H1 (cell line): ENCODE measurements at regions not wholly inside any gene's neighbourhood (a gene's known extent, or its start where the extent isn't known, plus 50 kb on each side); places are given as distances from the start of the nearest gene placed in this dataset.
"Not testable (repeated sequence)": the region's sequence is repeated elsewhere in the genome, so short reads cannot be mapped to it uniquely, and the experiment has no call there.

Experiments
- CTCF ChIA-PET: fragments of 300-600 bp; sonication (Branson Sonifier 250); formaldehyde crosslinking; loops from one replicate; lab custom pipeline; 2021; ENCODE audit not compliant: partially characterized antibody; lab: Charles Lee
- POLR2A ChIA-PET: fragments of 300-600 bp; sonication (Branson Sonifier 250); formaldehyde crosslinking; loops from one replicate; lab custom pipeline; 2021; ENCODE audit warnings: inconsistent platforms; ENCODE audit not compliant: partially characterized antibody; lab: Charles Lee
- DNase-seq, 2 experiments: peaks; one replicate each; pipeline versions ENCODE4 v3.0.0 to v3.0.0-alpha.2; 2010 to 2022; ENCODE audit warnings: low spot score in 2 of 2, low read depth in 1 of 2, mixed read lengths in 1 of 2
- FAIRE-seq: peaks from 2 replicates; lab custom pipeline; 2011; peaks lifted over from hg19 to GRCh38; lab: Jason Lieb, UNC
- H2AFZ ChIP-seq: 2 replicates; pipeline ENCODE4 v1.8.1; 2012; ENCODE audit warnings: low read length, inconsistent platforms
- H2AK5ac ChIP-seq: 2 replicates; pipeline ENCODE4 v1.6.1; 2013; ENCODE audit warnings: low read depth, low read length
- H2BK120ac ChIP-seq: replicated peaks from 2 replicates; pipeline ENCODE3; 2013; ENCODE audit warnings: low read depth, low read length, inconsistent platforms
- H2BK12ac ChIP-seq: 2 replicates; pipeline ENCODE4 v1.6.1; 2013; ENCODE audit warnings: low read depth, low read length
- H2BK15ac ChIP-seq: 2 replicates; pipeline ENCODE4 v1.6.1; 2013; ENCODE audit warnings: low read length
- H2BK20ac ChIP-seq: 2 replicates; pipeline ENCODE4 v1.6.1; 2013; ENCODE audit warnings: low read length
- H2BK5ac ChIP-seq: 2 replicates; pipeline ENCODE4 v1.6.1; 2013; ENCODE audit warnings: low read depth, low read length
- H3K14ac ChIP-seq: 2 replicates; pipeline ENCODE4 v1.6.1; 2013; ENCODE audit warnings: inconsistent platforms; ENCODE audit not compliant: insufficient read length
- H3K18ac ChIP-seq: 2 replicates; pipeline ENCODE4 v1.6.1; 2013; ENCODE audit warnings: low read length; ENCODE audit errors: extremely low read depth
- H3K23ac ChIP-seq: 2 replicates; pipeline ENCODE4 v1.6.1; 2013; ENCODE audit warnings: inconsistent platforms; ENCODE audit not compliant: insufficient read length
- H3K23me2 ChIP-seq: 2 replicates; pipeline ENCODE4 v1.6.1; 2013; ENCODE audit warnings: low read depth, low read length
- H3K27ac ChIP-seq: 2 replicates; pipeline ENCODE4 v1.6.1; 2011; ENCODE audit warnings: low read depth, low read length, inconsistent platforms
- H3K27me3 ChIP-seq, 4 experiments: replicated peaks in 1 of 4; 1 replicate in 1 of 4; 2 replicates in 3 of 4; pipeline versions ENCODE4 v1.6.1 to v1.8.1; 2011 to 2013; ENCODE audit warnings: low read length in 3 of 4, mild to moderate bottlenecking in 3 of 4, inconsistent platforms in 2 of 4, mixed read lengths in 2 of 4, moderate library complexity in 1 of 4; ENCODE audit not compliant: control insufficient read depth in 3 of 4, insufficient read depth in 3 of 4; ENCODE audit errors: extremely low read depth in 1 of 4
- H3K36me3 ChIP-seq, 4 experiments: 2 replicates each; pipeline versions ENCODE4 v1.6.1 to v1.8.1; 2011 to 2013; ENCODE audit warnings: mild to moderate bottlenecking in 4 of 4, low read length in 3 of 4, moderate library complexity in 2 of 4, control low read depth in 1 of 4, inconsistent platforms in 1 of 4; ENCODE audit not compliant: insufficient read depth in 4 of 4, control insufficient read depth in 2 of 4
- H3K4ac ChIP-seq: replicated peaks from 2 replicates; pipeline ENCODE3; 2013; ENCODE audit warnings: low read length, low read depth, mixed read lengths, inconsistent platforms; ENCODE audit not compliant: insufficient read length
- H3K4me1 ChIP-seq, 4 experiments: replicated peaks in 1 of 4; 1 replicate in 1 of 4; 2 replicates in 3 of 4; pipeline versions ENCODE4 v1.6.1 to v1.8.1; 2011 to 2013; ENCODE audit warnings: low read length in 3 of 4, inconsistent platforms in 2 of 4, mixed read lengths in 1 of 4; ENCODE audit not compliant: insufficient read depth in 4 of 4, control insufficient read depth in 3 of 4
- H3K4me2 ChIP-seq, 2 experiments: 2 replicates each; pipeline versions ENCODE4 v1.6.1 to v1.8.1; 2011 to 2013; ENCODE audit warnings: low read depth in 2 of 2, low read length in 2 of 2, control low read depth in 1 of 2, inconsistent platforms in 1 of 2, mild to moderate bottlenecking in 1 of 2; ENCODE audit not compliant: insufficient read depth in 1 of 2
- H3K4me3 ChIP-seq, 4 experiments: fragments of 200-600, 300-600 bp in 1 of 4; sonication (generic), shearing (Covaris generic), sonication (Bioruptor Twin) in 1 of 4; 2 replicates each; pipeline versions ENCODE4 v1.5.1 to v1.8.1; 2011 to 2016; ENCODE audit warnings: low read length in 4 of 4, low read depth in 3 of 4, control low read depth in 2 of 4, inconsistent platforms in 2 of 4, mild to moderate bottlenecking in 2 of 4, mixed read lengths in 1 of 4, moderate library complexity in 1 of 4; ENCODE audit not compliant: insufficient read depth in 2 of 4; ENCODE audit errors: extremely low read depth in 1 of 4
- H3K56ac ChIP-seq: replicated peaks from 2 replicates; pipeline ENCODE3; 2013; ENCODE audit warnings: low read depth, mild to moderate bottlenecking, mixed read lengths, low read length, inconsistent platforms; ENCODE audit not compliant: insufficient read length
- H3K79me1 ChIP-seq: 2 replicates; pipeline ENCODE4 v1.6.1; 2013; ENCODE audit warnings: low read depth, low read length, control low read depth
- H3K79me2 ChIP-seq, 2 experiments: 2 replicates each; pipeline versions ENCODE4 v1.6.1 to v1.8.1; 2012 to 2013; ENCODE audit warnings: low read length in 2 of 2, mild to moderate bottlenecking in 2 of 2, inconsistent platforms in 1 of 2; ENCODE audit not compliant: insufficient read depth in 2 of 2, control insufficient read depth in 1 of 2
- H3K9ac ChIP-seq, 4 experiments: replicated peaks in 1 of 4; 1 replicate in 1 of 4; 2 replicates in 3 of 4; pipeline versions ENCODE4 v1.6.1 to v1.8.1; 2011 to 2013; ENCODE audit warnings: low read depth in 3 of 4, low read length in 3 of 4, control low read depth in 2 of 4, mild to moderate bottlenecking in 2 of 4, moderate library complexity in 2 of 4, inconsistent platforms in 1 of 4; ENCODE audit errors: extremely low read depth in 1 of 4
- H3K9me3 ChIP-seq, 2 experiments: 2 replicates each; pipeline versions ENCODE4 v1.6.1 to v1.8.1; 2012 to 2013; ENCODE audit warnings: mild to moderate bottlenecking in 2 of 2, moderate library complexity in 2 of 2, control low read depth in 1 of 2, inconsistent platforms in 1 of 2, low read depth in 1 of 2, low read length in 1 of 2, mixed read lengths in 1 of 2; ENCODE audit not compliant: insufficient read depth in 2 of 2
- H4K20me1 ChIP-seq, 2 experiments: replicated peaks in 1 of 2; 2 replicates each; pipeline versions ENCODE3 to v1.8.1; 2011 to 2013; ENCODE audit warnings: inconsistent platforms in 2 of 2, low read length in 2 of 2, mild to moderate bottlenecking in 1 of 2; ENCODE audit not compliant: insufficient read depth in 2 of 2, control insufficient read depth in 1 of 2
- H4K5ac ChIP-seq: 2 replicates; pipeline ENCODE4 v1.6.1; 2013; ENCODE audit warnings: low read length, low read depth, mixed read lengths, inconsistent platforms; ENCODE audit not compliant: insufficient read length
- H4K8ac ChIP-seq: 2 replicates; pipeline ENCODE4 v1.8.0; 2013; ENCODE audit warnings: mild to moderate bottlenecking, moderate library complexity, low read length, inconsistent platforms; ENCODE audit not compliant: insufficient read depth; ENCODE audit errors: extremely low read depth
- H4K91ac ChIP-seq: replicated peaks from 2 replicates; pipeline ENCODE3; 2013; ENCODE audit warnings: low read length, mixed read lengths, inconsistent platforms; ENCODE audit not compliant: insufficient read length
- WGBS, 2 experiments: shearing (Covaris generic) in 1 of 2; methylation state at CpG; one replicate each; pipeline versions ENCODE4 v1.1.6 to v1.1.7; 2013 to 2015; ENCODE audit warnings: low lambda C conversion rate in 2 of 2, mixed read lengths in 2 of 2, inconsistent platforms in 1 of 2, low coverage in 1 of 2, missing lambda C conversion rate in 1 of 2; ENCODE audit not compliant: insufficient replicate concordance in 2 of 2, insufficient coverage in 1 of 2, insufficient read length in 1 of 2; ENCODE audit errors: extremely low coverage in 1 of 2, missing lambda C conversion rate in 1 of 2; 5-methylcytosine and 5-hydroxymethylcytosine counted together

DNA sequence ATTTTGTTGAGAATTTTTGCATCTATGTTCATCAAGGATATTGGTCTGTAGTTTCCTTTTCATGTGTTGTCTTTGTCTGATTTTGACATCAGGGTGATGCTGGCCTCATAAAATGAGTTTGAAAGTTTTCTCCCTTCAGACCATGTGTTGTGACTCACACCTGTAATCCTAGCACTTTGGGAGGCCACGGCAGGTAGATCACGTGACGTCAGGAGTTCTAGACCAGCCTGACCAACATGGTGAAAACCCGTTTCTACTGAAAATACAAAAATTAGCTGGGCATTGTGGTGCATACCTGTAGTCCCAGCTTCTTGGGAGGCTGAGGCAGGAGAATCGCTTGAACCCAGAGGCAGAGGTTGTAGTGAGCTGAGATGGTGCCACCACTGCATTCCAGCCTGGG, 716.4 kb upstream of the GOT2 start:
- H2BK5ac ChIP-seq, H2BK12ac ChIP-seq, H3K56ac ChIP-seq, H2BK20ac ChIP-seq, H4K8ac ChIP-seq, H3K4ac ChIP-seq, H3K23me2 ChIP-seq, H3K9ac ChIP-seq, H3K4me2 ChIP-seq, H3K4me3 ChIP-seq, FAIRE-seq, H2BK15ac ChIP-seq, H4K20me1 ChIP-seq, H3K27ac ChIP-seq, H3K36me3 ChIP-seq, H3K27me3 ChIP-seq, POLR2A ChIA-PET, H4K5ac ChIP-seq, DNase-seq, H2BK120ac ChIP-seq, H3K9me3 ChIP-seq, H2AFZ ChIP-seq, H4K91ac ChIP-seq, H3K14ac ChIP-seq, H3K79me2 ChIP-seq, H2AK5ac ChIP-seq, H3K18ac ChIP-seq, H3K4me1 ChIP-seq, H3K79me1 ChIP-seq, H3K23ac ChIP-seq: not testable (repeated sequence)
- 98% methylated on average over 5 of the region's 5 CpGs; no CpG with 5 or more reads in 1 of the 2 experiments for WGBS, 2 experiments
- CTCF ChIA-PET = interaction anchor here (0.6 kb wide), 1 partner anchor 576 kb away, joined by 4 read pairs; no protein-coding TSS in a partner anchor
